ENCODE measurements at regions not wholly inside any gene's neighbourhood (a gene's known extent, or its start where the extent isn't known, plus 50 kb on each side); places are given as distances from the start of the nearest gene placed in this dataset.

DNA sequence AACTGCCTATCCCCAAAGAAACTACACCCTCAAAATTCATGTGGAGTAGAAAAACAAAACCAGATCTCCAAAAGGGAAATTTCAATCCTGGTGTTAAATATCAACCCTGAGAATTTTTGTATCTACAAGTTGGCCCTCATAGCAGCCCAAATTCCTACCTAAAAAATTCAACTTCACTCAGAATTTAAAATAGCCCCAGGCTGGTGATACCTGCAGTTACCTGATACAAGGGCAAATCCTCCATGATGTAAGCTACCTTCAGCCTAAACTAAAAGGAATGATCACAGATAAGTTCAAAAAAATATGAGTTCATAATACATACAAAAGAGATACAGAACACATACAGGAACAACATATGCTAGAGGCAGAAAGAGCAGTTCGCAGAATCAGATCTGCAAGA is 138.4 kb downstream of the HNRNPD start:
- Histone ChIP-seq H3K27ac (ENCODE audit: low read length) (no peak overlapping the region), H3F3A (ENCODE audit: insufficient read depth, low read length, poor library complexity, severe bottlenecking) (no peaks in the 10 kb centered on the region), H3K9me3 (ENCODE audit: low read length) (no peaks in the 10 kb centered on the region), H3K4me3 (ENCODE audit: low read length) (no peak overlapping the region), H3K4me2 (ENCODE audit: low read length) (no peak overlapping the region), H3K9ac (ENCODE audit: low read length) (no peak overlapping the region), H3K79me2 (replicated peaks; ENCODE audit: insufficient read depth, low read length) (no peaks in the 10 kb centered on the region), H3K27me3 (ENCODE audit: insufficient read depth, low read depth, low read length) (no peaks in the 10 kb centered on the region), H2AFZ (ENCODE audit: low read depth, low read length) (no peak overlapping the region), H3K9me2 (ENCODE audit: insufficient read depth, low read length) (no peaks in the 10 kb centered on the region), H4K20me1 (ENCODE audit: insufficient read depth) (no peaks in the 10 kb centered on the region), H3K36me3 (ENCODE audit: insufficient read depth, low read length) (no peaks in the 10 kb centered on the region)
- no peak for TF ChIP-seq TAF1 (IDR thresholded peaks at IDR 0.05; ENCODE audit: low read depth)
- no peak for TF ChIP-seq EZH2 (IDR thresholded peaks at IDR 0.05; ENCODE audit: borderline replicate concordance, insufficient read depth, low read length, poor library complexity, severe bottlenecking)
- TF ChIP-seq, protein P1, sequence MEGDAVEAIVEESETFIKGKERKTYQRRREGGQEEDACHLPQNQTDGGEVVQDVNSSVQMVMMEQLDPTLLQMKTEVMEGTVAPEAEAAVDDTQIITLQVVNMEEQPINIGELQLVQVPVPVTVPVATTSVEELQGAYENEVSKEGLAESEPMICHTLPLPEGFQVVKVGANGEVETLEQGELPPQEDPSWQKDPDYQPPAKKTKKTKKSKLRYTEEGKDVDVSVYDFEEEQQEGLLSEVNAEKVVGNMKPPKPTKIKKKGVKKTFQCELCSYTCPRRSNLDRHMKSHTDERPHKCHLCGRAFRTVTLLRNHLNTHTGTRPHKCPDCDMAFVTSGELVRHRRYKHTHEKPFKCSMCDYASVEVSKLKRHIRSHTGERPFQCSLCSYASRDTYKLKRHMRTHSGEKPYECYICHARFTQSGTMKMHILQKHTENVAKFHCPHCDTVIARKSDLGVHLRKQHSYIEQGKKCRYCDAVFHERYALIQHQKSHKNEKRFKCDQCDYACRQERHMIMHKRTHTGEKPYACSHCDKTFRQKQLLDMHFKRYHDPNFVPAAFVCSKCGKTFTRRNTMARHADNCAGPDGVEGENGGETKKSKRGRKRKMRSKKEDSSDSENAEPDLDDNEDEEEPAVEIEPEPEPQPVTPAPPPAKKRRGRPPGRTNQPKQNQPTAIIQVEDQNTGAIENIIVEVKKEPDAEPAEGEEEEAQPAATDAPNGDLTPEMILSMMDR (IDR thresholded peaks at IDR 0.05; ENCODE audit: poor library complexity, severe bottlenecking), result no peak
- no peak for TF ChIP-seq MXI1 (conservative IDR thresholded peaks at IDR 0.05; ENCODE audit: poor library complexity, severe bottlenecking)
- TF ChIP-seq SMC3 (conservative IDR thresholded peaks at IDR 0.05; ENCODE audit: poor library complexity), result no peak
- no peak for TF ChIP-seq POLR2AphosphoS5 (IDR thresholded peaks at IDR 0.05)
- no peak for TF ChIP-seq RAD21 (conservative IDR thresholded peaks at IDR 0.05)
- TF ChIP-seq, protein P2, sequence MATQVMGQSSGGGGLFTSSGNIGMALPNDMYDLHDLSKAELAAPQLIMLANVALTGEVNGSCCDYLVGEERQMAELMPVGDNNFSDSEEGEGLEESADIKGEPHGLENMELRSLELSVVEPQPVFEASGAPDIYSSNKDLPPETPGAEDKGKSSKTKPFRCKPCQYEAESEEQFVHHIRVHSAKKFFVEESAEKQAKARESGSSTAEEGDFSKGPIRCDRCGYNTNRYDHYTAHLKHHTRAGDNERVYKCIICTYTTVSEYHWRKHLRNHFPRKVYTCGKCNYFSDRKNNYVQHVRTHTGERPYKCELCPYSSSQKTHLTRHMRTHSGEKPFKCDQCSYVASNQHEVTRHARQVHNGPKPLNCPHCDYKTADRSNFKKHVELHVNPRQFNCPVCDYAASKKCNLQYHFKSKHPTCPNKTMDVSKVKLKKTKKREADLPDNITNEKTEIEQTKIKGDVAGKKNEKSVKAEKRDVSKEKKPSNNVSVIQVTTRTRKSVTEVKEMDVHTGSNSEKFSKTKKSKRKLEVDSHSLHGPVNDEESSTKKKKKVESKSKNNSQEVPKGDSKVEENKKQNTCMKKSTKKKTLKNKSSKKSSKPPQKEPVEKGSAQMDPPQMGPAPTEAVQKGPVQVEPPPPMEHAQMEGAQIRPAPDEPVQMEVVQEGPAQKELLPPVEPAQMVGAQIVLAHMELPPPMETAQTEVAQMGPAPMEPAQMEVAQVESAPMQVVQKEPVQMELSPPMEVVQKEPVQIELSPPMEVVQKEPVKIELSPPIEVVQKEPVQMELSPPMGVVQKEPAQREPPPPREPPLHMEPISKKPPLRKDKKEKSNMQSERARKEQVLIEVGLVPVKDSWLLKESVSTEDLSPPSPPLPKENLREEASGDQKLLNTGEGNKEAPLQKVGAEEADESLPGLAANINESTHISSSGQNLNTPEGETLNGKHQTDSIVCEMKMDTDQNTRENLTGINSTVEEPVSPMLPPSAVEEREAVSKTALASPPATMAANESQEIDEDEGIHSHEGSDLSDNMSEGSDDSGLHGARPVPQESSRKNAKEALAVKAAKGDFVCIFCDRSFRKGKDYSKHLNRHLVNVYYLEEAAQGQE (IDR thresholded peaks at IDR 0.05; ENCODE audit: borderline replicate concordance), result no peak
- no peak for TF ChIP-seq EP300 (conservative IDR thresholded peaks at IDR 0.05; ENCODE audit: poor library complexity, severe bottlenecking)

GRCh38 chr4:82232891-82233290 is 140.9 kb downstream of the HNRNPD start:
- H3F3A ChIP-seq (ENCODE audit: insufficient read depth, low read length, poor library complexity, severe bottlenecking), result no peaks in the 10 kb centered on the region

More at GRCh38 chr4:82232891-82233290, 140.9 kb downstream of the HNRNPD start:
- Histone ChIP-seq H3K27ac (ENCODE audit: low read length) (no peak overlapping the region), H3K9ac (ENCODE audit: low read length) (no peak overlapping the region), H3K9me3 (ENCODE audit: low read length) (no peaks in the 10 kb centered on the region), H3K79me2 (replicated peaks; ENCODE audit: insufficient read depth, low read length) (no peaks in the 10 kb centered on the region), H3K9me2 (ENCODE audit: insufficient read depth, low read length) (no peaks in the 10 kb centered on the region), H3K36me3 (ENCODE audit: insufficient read depth, low read length) (no peaks in the 10 kb centered on the region), H2AFZ (ENCODE audit: low read depth, low read length) (no peak overlapping the region), H3K4me2 (ENCODE audit: low read length) (no peak overlapping the region), H3K27me3 (ENCODE audit: insufficient read depth, low read depth, low read length) (no peaks in the 10 kb centered on the region), H4K20me1 (ENCODE audit: insufficient read depth) (no peaks in the 10 kb centered on the region), H3K4me3 (ENCODE audit: low read length) (no peak overlapping the region)
- TF ChIP-seq RAD21 (conservative IDR thresholded peaks at IDR 0.05), result no peak
- TF ChIP-seq SMC3 (conservative IDR thresholded peaks at IDR 0.05; ENCODE audit: poor library complexity), result no peak
- TF ChIP-seq, protein P2 (IDR thresholded peaks at IDR 0.05; ENCODE audit: borderline replicate concordance), result no peak
- no peak for TF ChIP-seq EP300 (conservative IDR thresholded peaks at IDR 0.05; ENCODE audit: poor library complexity, severe bottlenecking)
- TF ChIP-seq EZH2 (IDR thresholded peaks at IDR 0.05; ENCODE audit: borderline replicate concordance, insufficient read depth, low read length, poor library complexity, severe bottlenecking), result no peak
- no peak for TF ChIP-seq POLR2AphosphoS5 (IDR thresholded peaks at IDR 0.05)
